Anterior cingulate cortex (tissue), 58 donors: ENCODE measurements at regions not wholly inside any gene's neighbourhood (a gene's known extent, or its start where the extent isn't known, plus 50 kb on each side); places are given as distances from the start of the nearest gene placed in this dataset.

Source experiments
- DNase-seq, 58 donors: peaks; one replicate each; lab custom pipeline; 2025; lab: John Stamatoyannopoulos, UW

DNA sequence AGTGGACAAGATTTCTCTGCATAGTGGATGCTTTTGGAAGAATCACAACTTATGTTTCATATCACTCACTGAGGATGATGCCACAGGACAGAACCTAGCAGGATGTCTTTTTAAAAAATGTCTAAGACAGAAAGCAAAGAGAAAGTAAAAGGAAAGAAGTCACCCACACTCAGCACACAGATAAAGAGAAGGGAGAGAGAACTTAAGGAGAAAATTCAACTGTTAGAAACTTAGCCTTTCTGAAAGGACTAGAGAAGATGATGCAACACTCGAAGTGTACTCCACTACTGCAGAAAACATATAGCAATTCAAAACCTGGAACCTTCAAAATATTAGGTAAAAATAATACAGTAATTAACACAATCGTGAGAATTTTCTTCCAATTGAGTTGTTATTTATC is 52.8 kb upstream of the STK26 start:
- no peak for DNase-seq
